Fibroblast of gingiva (primary cell): ENCODE measurements at regions not wholly inside any gene's neighbourhood (a gene's known extent, or its start where the extent isn't known, plus 50 kb on each side); places are given as distances from the start of the nearest gene placed in this dataset.

Experiments
- DNase-seq: peaks from one replicate; pipeline ENCODE4 v3.0.0-alpha.2; 2011; ENCODE audit warnings: low read depth

- DNase-seq: no peak
Measured at GRCh38 chr2:24439971-24440340, 51.1 kb upstream of the NCOA1 start.

- DNase-seq: peak; percentile 48
Measured at GRCh38 chr2:24439280-24439970, 51.6 kb upstream of the NCOA1 start.

GRCh38 chr2:24438106-24438505 lies 52.9 kb upstream of the NCOA1 start:
- DNase-seq: peak; percentile 62

GRCh38 chr2:24435391-24436316 lies 55.4 kb upstream of the NCOA1 start:
- peak; percentile 73 for DNase-seq

GRCh38 chr2:24434541-24434940 lies 56.5 kb upstream of the NCOA1 start:
- DNase-seq: no peak

- DNase-seq: no peak
Measured at GRCh38 chr2:24432735-24433134, 58.3 kb upstream of the NCOA1 start.

- DNase-seq: no peak
Measured at GRCh38 chr2:24432121-24432520, 58.9 kb upstream of the NCOA1 start.

- no peak for DNase-seq
Measured at GRCh38 chr2:24429197-24430074, 61.6 kb upstream of the NCOA1 start.

- DNase-seq: no peak
Measured at GRCh38 chr2:24424387-24424786, 64.1 kb upstream of the ITSN2 start.

- no peak for DNase-seq
Measured at GRCh38 chr2:24423095-24423494, 62.8 kb upstream of the ITSN2 start.

GRCh38 chr2:24421668-24422067 lies 61.3 kb upstream of the ITSN2 start:
- peak; percentile 30 for DNase-seq

GRCh38 chr2:24420373-24420772 lies 60.0 kb upstream of the ITSN2 start:
- DNase-seq: no peak

- DNase-seq: no peak
Measured at GRCh38 chr2:24418166-24418841, 58.0 kb upstream of the ITSN2 start.

GRCh38 chr2:24412812-24413211 lies 52.5 kb upstream of the ITSN2 start:
- DNase-seq: no peak

- DNase-seq: no peak
Measured at GRCh38 chr2:24411488-24412151, 51.3 kb upstream of the ITSN2 start.

- DNase-seq: no peak
Measured at GRCh38 chr2:24410976-24411375, 50.6 kb upstream of the ITSN2 start.

- peak; percentile 60 for DNase-seq
Measured at GRCh38 chr2:24409700-24410556, 49.6 kb upstream of the ITSN2 start.
